Loucy (cell line): ENCODE measurements at regions not wholly inside any gene's neighbourhood (a gene's known extent, or its start where the extent isn't known, plus 50 kb on each side); places are given as distances from the start of the nearest gene placed in this dataset.

Experiments used
- EZH2phosphoT487 ChIP-seq: fragments of 200-600 bp; IDR thresholded peaks from 2 replicates; pipeline ENCODE4 v1.6.1; 2018; ENCODE audit warnings: antibody characterized with exemption, mild to moderate bottlenecking, moderate library complexity, borderline replicate concordance
- TF ChIP-seq, protein P1 (sequence below): fragments of 200-600 bp; sonication (generic); conservative IDR thresholded peaks from 2 replicates; pipeline ENCODE4 v1.5.1; 2014; ENCODE audit warnings: mild to moderate bottlenecking, antibody characterized with exemption, low read length

DNA sequence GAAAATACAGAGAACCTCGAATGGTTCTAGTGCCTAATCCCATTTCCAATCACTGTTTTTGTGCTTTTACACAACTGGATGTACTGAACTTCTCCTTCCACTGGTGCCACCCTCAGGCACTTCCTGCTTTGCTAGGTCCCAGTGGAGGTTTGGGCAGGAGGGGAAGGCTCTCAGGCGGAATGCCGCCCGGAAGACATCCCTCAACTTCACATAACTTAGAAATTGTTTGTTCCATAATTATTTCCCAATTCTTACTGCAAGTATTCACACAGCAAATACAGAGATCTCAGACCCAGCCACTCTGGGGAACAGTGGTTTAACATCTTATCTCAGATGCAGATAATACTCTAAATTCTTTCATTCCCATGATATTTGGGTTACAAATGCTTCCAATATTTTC is 195.7 kb upstream of the IPO5 start:
- TF ChIP-seq, protein P1, sequence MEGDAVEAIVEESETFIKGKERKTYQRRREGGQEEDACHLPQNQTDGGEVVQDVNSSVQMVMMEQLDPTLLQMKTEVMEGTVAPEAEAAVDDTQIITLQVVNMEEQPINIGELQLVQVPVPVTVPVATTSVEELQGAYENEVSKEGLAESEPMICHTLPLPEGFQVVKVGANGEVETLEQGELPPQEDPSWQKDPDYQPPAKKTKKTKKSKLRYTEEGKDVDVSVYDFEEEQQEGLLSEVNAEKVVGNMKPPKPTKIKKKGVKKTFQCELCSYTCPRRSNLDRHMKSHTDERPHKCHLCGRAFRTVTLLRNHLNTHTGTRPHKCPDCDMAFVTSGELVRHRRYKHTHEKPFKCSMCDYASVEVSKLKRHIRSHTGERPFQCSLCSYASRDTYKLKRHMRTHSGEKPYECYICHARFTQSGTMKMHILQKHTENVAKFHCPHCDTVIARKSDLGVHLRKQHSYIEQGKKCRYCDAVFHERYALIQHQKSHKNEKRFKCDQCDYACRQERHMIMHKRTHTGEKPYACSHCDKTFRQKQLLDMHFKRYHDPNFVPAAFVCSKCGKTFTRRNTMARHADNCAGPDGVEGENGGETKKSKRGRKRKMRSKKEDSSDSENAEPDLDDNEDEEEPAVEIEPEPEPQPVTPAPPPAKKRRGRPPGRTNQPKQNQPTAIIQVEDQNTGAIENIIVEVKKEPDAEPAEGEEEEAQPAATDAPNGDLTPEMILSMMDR, result no peak
- no peak for TF ChIP-seq EZH2phosphoT487
